SH-SY5Y (cell line): ENCODE measurements at regions not wholly inside any gene's neighbourhood (a gene's known extent, or its start where the extent isn't known, plus 50 kb on each side); places are given as distances from the start of the nearest gene placed in this dataset.

Source experiments
- GATA2 ChIP-seq: IDR thresholded peaks from 2 replicates; pipeline ENCODE4 v1.6.1; 2011; ENCODE audit warnings: mild to moderate bottlenecking, low read depth, low read length
- GATA3 ChIP-seq: IDR thresholded peaks from 2 replicates; pipeline ENCODE4 v1.6.1; 2011; ENCODE audit warnings: low read depth, mild to moderate bottlenecking, low read length, moderate library complexity

GRCh38 chr17:71412803-71413202 lies 708.0 kb upstream of the SOX9 start:
- TF ChIP-seq GATA3 (no peak), GATA2 (no peak)
